ENCODE measurements at regions not wholly inside any gene's neighbourhood (a gene's known extent, or its start where the extent isn't known, plus 50 kb on each side); places are given as distances from the start of the nearest gene placed in this dataset.

- TF ChIP-seq CTCF (IDR thresholded peaks at IDR 0.05; ENCODE audit: unreplicated experiment) = no peak
- BruUV-seq (replicated peaks) = no TSS peak
- H3K4me1 Mint-ChIP-seq (ENCODE audit: low read depth, unreplicated experiment) = peaks cover 11% of the 10 kb centered on the region
- intact Hi-C loops (cut with micrococcal nuclease; ENCODE audit: unreplicated experiment) = no loop called here
- H3K9me3 Mint-ChIP-seq (ENCODE audit: low read depth, unreplicated experiment) = no peaks in the 10 kb centered on the region
- H3K36me3 Mint-ChIP-seq (ENCODE audit: insufficient read depth, unreplicated experiment) = no peaks in the 10 kb centered on the region
- H3K27ac Mint-ChIP-seq (ENCODE audit: unreplicated experiment) = no peak overlapping the region
- H3K27me3 Mint-ChIP-seq (ENCODE audit: unreplicated experiment) = no peaks in the 10 kb centered on the region
- no peak for DNase-seq
- CTCF ChIA-PET = interaction anchor here (1.1 kb wide), 1 partner anchor 93 kb away, joined by 3 read pairs; no protein-coding TSS in a partner anchor
- no peak overlapping the region for H3K4me3 Mint-ChIP-seq (ENCODE audit: low read depth, unreplicated experiment)
These were observed 299.6 kb upstream of the FANCL start for GRCh38 chr2:58540681-58541080.

GRCh38 chr2:58539973-58540372 is 298.8 kb upstream of the FANCL start:
- no peak for TF ChIP-seq CTCF (IDR thresholded peaks at IDR 0.05; ENCODE audit: unreplicated experiment)
- CTCF ChIA-PET = no interaction called here
- DNase-seq = no peak
- Mint-ChIP-seq H3K36me3 (ENCODE audit: insufficient read depth, unreplicated experiment) (no peaks in the 10 kb centered on the region), H3K4me3 (ENCODE audit: low read depth, unreplicated experiment) (no peak overlapping the region), H3K4me1 (ENCODE audit: low read depth, unreplicated experiment) (peaks cover 11% of the 10 kb centered on the region), H3K9me3 (ENCODE audit: low read depth, unreplicated experiment) (no peaks in the 10 kb centered on the region), H3K27ac (ENCODE audit: unreplicated experiment) (no peak overlapping the region), H3K27me3 (ENCODE audit: unreplicated experiment) (no peaks in the 10 kb centered on the region)
- no TSS peak for BruUV-seq (replicated peaks)
- intact Hi-C loops (cut with micrococcal nuclease; ENCODE audit: unreplicated experiment) = no loop called here

DNA sequence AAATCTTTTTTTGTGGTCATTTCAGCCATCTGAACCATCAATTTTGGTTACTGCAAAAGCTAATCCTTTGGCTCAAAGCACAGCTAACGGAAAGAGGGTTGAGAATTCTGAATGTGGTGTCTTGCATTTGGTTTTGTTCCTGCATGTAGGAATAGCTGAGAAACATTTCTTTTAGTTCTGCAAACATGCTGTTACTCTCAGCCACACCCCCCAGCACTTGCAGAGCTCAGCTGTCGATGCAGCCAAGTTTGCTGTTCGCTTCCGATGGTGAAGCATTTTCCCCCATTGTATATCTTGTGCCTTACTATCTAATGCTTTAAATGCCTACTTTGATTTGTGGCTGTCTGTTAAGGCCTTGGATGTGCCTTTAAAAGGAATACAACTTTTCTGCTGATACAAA is 294.9 kb upstream of the FANCL start:
- no peak for DNase-seq
- CTCF ChIA-PET = interaction anchor here (0.6 kb wide), 1 partner anchor 184 kb away, joined by 6 read pairs; no protein-coding TSS in a partner anchor
- no peaks in the 10 kb centered on the region for H3K27me3 Mint-ChIP-seq (ENCODE audit: unreplicated experiment)
- TF ChIP-seq CTCF (IDR thresholded peaks at IDR 0.05; ENCODE audit: unreplicated experiment) = no peak
- intact Hi-C loops (cut with micrococcal nuclease; ENCODE audit: unreplicated experiment) = no loop called here
- H3K9me3 Mint-ChIP-seq (ENCODE audit: low read depth, unreplicated experiment) = peaks cover 4% of the 10 kb centered on the region
- peaks cover 40% of the 10 kb centered on the region for H3K4me1 Mint-ChIP-seq (ENCODE audit: low read depth, unreplicated experiment)
- H3K27ac Mint-ChIP-seq (ENCODE audit: unreplicated experiment) = no peak overlapping the region
- H3K36me3 Mint-ChIP-seq (ENCODE audit: insufficient read depth, unreplicated experiment) = peaks cover 6% of the 10 kb centered on the region
- BruUV-seq (replicated peaks) = no TSS peak
- H3K4me3 Mint-ChIP-seq (ENCODE audit: low read depth, unreplicated experiment) = no peak overlapping the region

DNA sequence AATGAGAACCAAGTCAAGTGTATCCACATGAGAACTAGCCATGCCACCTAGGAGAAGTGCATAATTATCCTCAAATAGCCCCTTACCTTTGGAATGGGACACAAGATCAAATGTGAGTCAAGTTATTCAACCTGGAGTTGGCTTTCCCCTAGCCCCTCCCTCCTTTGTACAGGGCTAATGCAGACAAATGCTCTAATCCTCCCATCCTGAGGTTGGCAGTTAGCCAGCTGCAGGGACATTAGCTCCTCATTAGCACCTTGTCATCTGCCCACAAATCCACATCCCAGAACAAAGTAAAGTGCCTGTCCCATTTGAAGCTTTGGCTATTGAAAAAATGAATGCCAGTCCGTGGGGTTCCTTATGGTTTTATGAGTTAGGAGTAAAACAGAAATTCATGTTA is 294.1 kb upstream of the FANCL start:
- peaks cover 4% of the 10 kb centered on the region for H3K9me3 Mint-ChIP-seq (ENCODE audit: low read depth, unreplicated experiment)

More for the DNA sequence above, 294.1 kb upstream of the FANCL start:
- TF ChIP-seq CTCF (IDR thresholded peaks at IDR 0.05; ENCODE audit: unreplicated experiment) = no peak
- BruUV-seq (replicated peaks) = no TSS peak
- intact Hi-C loops (cut with micrococcal nuclease; ENCODE audit: unreplicated experiment) = no loop called here
- CTCF ChIA-PET = no interaction called here
- no peaks in the 10 kb centered on the region for H3K27me3 Mint-ChIP-seq (ENCODE audit: unreplicated experiment)
- H3K36me3 Mint-ChIP-seq (ENCODE audit: insufficient read depth, unreplicated experiment) = peaks cover 6% of the 10 kb centered on the region
- no peak overlapping the region for H3K27ac Mint-ChIP-seq (ENCODE audit: unreplicated experiment)
- H3K4me3 Mint-ChIP-seq (ENCODE audit: low read depth, unreplicated experiment) = no peak overlapping the region
- H3K4me1 Mint-ChIP-seq (ENCODE audit: low read depth, unreplicated experiment) = peaks cover 33% of the 10 kb centered on the region
- no peak for DNase-seq

Data from Calu3 (cell line).